GM21360 (cell line): ENCODE measurements at regions not wholly inside any gene's neighbourhood (a gene's known extent, or its start where the extent isn't known, plus 50 kb on each side); places are given as distances from the start of the nearest gene placed in this dataset.
"Not testable (repeated sequence)": the region's sequence is repeated elsewhere in the genome, so short reads cannot be mapped to it uniquely, and the experiment has no call there.

Experiments used
- ATAC-seq: cut with Tn5 transposase; IDR thresholded peaks from one replicate; pipeline ENCODE4 v1.9.1; 2021; ENCODE audit warnings: mild to moderate bottlenecking, moderate library complexity; ENCODE audit not compliant: unreplicated experiment

DNA sequence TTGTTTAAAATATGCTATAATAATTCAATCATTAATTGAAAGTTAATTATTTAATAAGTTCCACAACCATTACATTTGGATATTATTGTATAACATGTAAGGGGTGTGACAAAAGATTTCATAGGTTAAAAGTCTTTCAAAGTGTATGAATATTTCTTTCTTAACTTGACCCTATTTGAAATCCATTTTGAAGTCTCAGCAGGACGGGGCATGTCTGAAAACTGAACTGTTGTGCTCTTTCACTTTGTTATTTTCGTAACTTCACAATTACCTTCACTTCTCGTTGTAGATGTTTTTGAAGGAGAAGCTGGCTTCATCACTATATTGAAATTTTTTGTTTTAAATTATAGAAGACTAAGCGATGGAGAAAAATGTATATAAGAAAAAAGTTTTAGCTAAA lies 1775.7 kb downstream of the PCDH9 start:
- no peak for ATAC-seq

- ATAC-seq: no peak
Observed at GRCh38 chr13:65453982-65454381, 1776.2 kb downstream of the PCDH9 start.

DNA sequence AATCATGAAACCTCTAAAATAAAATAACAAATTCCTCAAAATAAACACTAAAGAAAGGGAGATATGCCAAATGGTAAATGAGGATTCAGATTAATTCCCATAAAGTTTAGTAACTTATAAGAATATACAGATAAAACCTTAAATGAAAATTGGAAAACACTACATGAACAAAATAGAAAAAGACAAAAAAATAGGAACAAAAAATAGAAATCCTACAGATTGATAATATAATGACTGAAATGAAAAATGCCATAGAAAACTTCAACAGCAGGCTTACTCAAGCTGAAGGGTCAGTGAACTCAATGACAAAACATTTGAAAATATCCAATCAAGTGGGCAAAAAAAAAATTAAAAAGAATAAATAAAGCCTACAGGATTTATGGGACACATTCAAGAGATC lies 1784.8 kb downstream of the PCDH9 start:
- ATAC-seq: no peak

DNA sequence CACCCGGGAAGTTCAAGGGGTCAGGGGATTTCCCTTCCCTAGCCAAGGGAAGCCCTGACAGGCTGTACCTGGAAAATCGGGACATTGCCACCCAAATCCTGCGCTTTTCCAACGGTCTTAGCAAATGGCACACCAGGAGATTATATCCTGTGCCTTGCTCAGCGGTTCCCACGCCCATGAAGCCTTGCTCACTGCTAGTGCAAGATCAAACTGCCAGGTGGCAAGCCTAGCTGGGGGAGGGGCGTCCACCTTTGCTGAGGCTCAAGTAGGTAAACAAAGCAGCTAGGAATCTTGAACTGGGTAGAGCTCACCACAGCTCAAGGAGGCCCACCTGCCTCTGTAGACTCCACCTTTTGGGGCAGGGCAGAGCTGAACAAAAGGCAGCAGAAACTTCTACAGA lies 1794.5 kb downstream of the PCDH9 start:
- no peak for ATAC-seq

- no peak for ATAC-seq
Observed at GRCh38 chr13:65417953-65418352, 1812.2 kb downstream of the PCDH9 start.

- no peak for ATAC-seq
Observed at GRCh38 chr13:65416784-65417183, 1813.4 kb downstream of the PCDH9 start.

DNA sequence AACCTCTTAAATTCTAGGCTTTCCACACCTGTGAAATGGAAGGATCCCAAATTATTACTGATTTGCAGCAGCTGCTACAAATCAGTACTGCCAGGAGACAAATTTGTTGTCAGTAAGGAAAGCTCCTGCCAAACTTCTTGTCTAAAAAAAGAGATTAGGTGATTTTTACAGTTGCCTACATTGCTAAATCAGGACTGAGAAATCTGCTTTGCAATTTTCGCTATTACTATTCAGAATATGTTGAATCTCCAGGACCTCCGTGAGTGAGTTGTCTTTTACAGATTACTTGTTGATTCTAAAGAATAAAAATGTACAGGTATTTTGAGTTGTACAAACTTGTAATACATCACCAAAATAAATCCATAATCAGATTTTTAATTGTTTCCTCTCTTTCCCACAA lies 1815.9 kb downstream of the PCDH9 start:
- ATAC-seq: no peak

- no peak for ATAC-seq
Observed at GRCh38 chr13:65411521-65411920, 1818.6 kb downstream of the PCDH9 start.

- no peak for ATAC-seq
Observed at GRCh38 chr13:65410791-65411190, 1819.3 kb downstream of the PCDH9 start.

DNA sequence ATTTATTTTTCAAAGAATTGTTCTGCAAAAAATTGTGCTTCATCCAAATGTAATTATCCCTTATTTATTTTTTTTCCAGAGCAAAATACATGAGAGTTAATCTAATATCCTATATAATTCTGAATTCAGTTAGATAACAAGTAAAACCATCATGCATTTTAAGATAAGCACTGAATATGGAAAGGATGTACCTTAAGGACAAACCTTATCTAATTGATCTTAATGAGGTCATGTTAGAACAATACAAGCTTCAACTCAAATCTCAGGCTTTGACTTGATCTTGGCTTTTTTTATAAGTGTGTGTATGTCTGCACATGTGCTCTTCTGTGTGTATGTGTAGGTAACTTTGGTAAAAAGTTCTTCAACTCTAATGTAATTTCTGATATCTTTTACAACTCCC lies 1828.8 kb downstream of the PCDH9 start:
- no peak for ATAC-seq

DNA sequence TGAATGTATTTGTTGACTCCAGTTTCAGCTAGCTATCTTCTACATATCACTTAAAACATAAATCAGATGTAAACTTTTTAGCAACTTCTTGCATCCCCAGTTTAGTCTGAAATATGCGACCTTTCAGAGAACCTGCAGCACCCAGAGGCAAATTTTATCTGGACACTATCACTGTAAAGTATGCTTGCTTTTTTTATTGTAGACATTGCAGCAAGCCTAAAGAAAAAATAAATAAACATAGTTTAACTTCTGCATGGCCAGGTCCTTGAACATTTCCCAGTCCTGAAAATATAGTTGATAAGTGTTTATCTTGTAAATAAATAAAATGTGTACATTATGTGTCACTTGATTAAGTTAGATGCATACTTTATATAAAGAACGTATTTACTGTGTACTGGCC lies 1829.4 kb downstream of the PCDH9 start:
- ATAC-seq: no peak

- no peak for ATAC-seq
Observed at GRCh38 chr13:65387743-65388347, 1842.3 kb downstream of the PCDH9 start.

DNA sequence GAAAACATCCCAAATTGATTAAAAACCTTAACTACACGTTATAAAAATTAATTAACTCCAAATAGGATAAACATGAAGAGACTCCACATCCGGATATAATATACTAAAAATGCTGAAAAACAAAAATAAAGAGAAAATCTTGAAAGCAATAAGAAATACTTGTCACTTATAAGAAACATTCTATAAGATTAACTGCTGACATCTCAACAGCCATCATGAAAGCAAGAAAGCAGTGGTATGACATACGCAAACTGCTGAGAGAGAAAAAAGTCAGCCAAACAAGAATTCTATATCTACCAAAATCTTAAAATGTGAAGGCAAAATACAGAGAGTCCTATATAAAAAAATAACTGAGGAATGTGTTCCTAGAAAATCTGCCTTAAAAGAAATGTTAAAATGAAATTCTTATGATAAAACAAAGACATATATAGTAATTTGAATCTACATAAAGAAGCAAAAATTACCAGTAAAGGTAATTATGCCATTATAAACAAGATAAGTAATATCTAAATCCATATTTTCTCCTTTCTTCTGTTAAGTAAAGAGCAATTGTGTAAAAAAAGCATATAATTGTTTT lies 1851.1 kb downstream of the PCDH9 start:
- ATAC-seq: no peak

DNA sequence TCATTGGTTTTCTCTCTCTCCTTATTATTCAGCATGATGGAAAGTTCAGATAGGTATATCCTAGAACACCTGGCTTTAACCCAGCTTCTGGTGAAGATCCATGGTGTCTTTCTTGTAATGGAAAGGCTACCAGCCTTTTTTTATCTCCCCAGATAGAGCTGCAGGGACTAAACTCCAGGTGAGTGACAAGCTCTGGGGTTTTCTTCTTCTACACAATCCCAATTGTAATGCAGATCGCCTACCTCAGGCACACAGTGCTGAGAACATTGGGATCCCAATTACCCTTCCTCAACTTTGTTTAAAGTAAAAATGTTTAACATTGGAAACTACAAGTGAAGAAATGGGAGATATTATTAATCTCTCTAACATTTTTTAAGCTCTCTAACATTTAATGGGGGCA lies 1851.7 kb downstream of the PCDH9 start:
- no peak for ATAC-seq

GRCh38 chr13:65368832-65369231 lies 1861.3 kb downstream of the PCDH9 start:
- no peak for ATAC-seq

GRCh38 chr13:65353951-65354350 lies 1876.2 kb downstream of the PCDH9 start:
- ATAC-seq: no peak

GRCh38 chr13:65353150-65353549 lies 1877.0 kb downstream of the PCDH9 start:
- not testable (repeated sequence) for ATAC-seq

DNA sequence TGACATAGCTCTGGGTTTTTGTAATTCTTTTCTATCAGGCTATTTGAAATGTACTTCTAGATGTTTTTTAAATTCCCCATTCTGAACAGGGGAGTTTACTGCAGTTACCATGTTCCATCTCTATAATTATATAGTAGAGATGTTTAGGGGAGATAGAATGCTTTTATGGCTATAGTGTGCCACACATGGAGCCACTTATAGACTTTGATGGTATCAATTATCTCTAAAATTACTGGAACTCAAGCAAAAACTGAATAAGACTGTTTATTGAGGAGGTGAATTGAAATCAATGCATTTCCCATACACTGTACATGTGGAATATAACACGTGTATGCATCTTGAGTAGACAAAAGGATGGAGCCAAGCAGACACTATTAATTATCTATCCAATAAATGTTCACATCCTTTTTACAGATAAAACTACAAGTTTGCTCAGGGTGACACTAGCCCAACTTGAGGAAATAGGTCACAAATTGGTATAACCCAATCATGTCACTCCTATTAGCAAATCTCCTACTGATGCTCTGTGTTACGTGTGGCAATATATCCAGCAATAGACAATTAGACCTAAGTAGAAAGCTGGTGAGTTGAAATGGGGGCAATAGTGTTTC lies 1882.6 kb downstream of the PCDH9 start:
- ATAC-seq: no peak

DNA sequence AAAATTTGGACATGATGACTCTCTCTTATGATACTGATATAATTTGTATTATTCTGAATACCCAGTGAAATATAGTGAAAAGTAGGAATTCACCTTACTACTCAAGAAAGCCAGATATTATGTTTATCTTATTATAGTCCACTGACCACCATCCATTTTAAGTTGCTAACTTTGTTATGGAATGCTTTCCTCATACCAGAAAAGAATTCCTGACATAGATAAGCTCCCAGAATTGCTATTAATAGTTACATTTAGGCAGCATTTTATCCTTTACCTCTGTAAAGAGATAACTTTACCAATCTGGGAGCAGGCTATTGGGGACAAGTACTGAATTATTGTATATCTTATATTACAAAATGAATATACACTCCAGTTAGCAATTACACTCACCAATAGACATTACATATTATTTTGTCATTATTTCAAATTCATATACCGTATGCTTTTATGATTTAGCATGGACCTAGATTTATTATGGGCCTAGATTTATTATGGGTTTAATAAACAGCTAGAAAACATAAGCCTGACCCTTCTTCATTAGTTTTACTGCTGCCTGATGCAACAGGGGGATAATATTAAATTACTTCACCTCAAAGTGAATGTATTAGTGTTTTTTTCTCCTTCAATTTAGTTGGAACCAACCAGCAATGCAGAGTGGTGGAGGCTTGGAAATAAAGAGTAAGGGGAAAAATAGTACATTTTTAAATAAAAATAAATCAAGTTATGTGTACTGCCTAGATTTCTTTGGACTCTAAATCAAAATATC lies 1886.1 kb downstream of the PCDH9 start:
- no peak for ATAC-seq

DNA sequence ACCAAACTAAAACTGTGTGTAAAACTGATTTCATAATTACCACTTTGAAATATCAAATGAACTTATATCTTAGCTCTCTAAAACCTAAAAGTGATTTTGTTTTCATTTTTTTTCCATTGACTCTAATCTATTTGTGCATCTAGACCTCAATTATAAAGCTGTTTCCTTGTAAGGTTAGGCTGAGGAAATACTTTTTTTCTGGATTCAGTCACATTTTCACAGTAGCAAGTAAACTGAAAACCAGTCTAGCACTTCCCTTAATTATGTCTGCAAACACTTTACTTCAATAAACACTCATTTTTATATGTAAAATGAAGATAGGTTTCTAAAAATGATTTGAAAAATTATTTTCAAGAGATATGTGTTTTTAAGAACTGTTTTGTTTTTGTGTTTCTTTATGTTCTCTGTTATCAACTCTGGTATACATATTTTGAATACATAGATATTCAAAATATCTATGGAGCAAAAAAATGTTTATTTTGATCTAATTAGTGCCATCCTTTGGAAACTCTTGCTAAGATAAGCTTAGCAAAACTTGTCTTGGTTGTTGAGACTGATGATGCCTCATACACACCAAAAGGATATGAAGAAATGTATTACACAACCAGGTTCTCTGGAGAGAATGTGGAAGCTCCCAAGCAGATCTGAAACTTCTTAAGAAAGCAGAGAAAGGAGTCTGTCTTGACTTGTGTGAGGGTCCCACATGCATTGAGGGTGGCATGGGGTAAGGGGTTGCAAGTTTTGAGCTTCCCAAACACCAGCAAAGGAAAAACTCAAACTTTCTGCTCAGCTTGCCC lies 1887.4 kb downstream of the PCDH9 start:
- ATAC-seq: no peak

GRCh38 chr13:65339241-65339640 lies 1890.9 kb downstream of the PCDH9 start:
- no peak for ATAC-seq
